ENCODE measurements at regions not wholly inside any gene's neighbourhood (a gene's known extent, or its start where the extent isn't known, plus 50 kb on each side); places are given as distances from the start of the nearest gene placed in this dataset.

GRCh38 chr6:168198302-168199180 is 119.5 kb upstream of the FRMD1 start:
- TF ChIP-seq EP300 (IDR thresholded peaks at IDR 0.05) (no peak), POLR2AphosphoS5 (IDR thresholded peaks at IDR 0.05) (no peak), CTCF (IDR thresholded peaks at IDR 0.05) (no peak), POLR2A (IDR thresholded peaks at IDR 0.05) (no peak)
- Histone ChIP-seq H3K27me3 (peaks cover 0 to 11% (median 0%) of the 10 kb centered on the region in 3 donors), H3K36me3 (no peaks in the 10 kb centered on the region), H3K9me3 (no peaks in the 10 kb centered on the region), H3K4me1 (peaks cover 0 to 15% (median 4%) of the 10 kb centered on the region in 4 donors), H3K4me3 (no peak overlapping the region), H3K27ac (no peak overlapping the region)
- intact Hi-C loops (cut with DNase I; ENCODE audit: low total_unique reads): no loop called here
- WGBS, 5 donors: 78 to 86% (median 84%) methylated on average over 9 to 21 of the region's 21 CpGs
- DNase-seq: no peak

- Histone ChIP-seq H3K4me3 (no peak overlapping the region), H3K4me1 (peaks cover 0 to 15% (median 4%) of the 10 kb centered on the region in 4 donors), H3K27ac (no peak overlapping the region), H3K9me3 (no peaks in the 10 kb centered on the region), H3K36me3 (no peaks in the 10 kb centered on the region), H3K27me3 (peaks cover 0 to 18% (median 0%) of the 10 kb centered on the region in 3 donors)
- TF ChIP-seq POLR2AphosphoS5 (IDR thresholded peaks at IDR 0.05) (no peak), POLR2A (IDR thresholded peaks at IDR 0.05) (no peak), CTCF (IDR thresholded peaks at IDR 0.05) (no peak), EP300 (IDR thresholded peaks at IDR 0.05) (no peak)
- 80 to 94% (median 91%) methylated on average over 9 to 10 of the region's 10 CpGs for WGBS, 5 donors
- intact Hi-C loops (cut with DNase I; ENCODE audit: low total_unique reads): no loop called here
- DNase-seq: no peak
Measured at GRCh38 chr6:168197636-168198301, 118.8 kb upstream of the FRMD1 start.

GRCh38 chr6:168196881-168197635 is 118.0 kb upstream of the FRMD1 start:
- peaks cover 0 to 18% (median 0%) of the 10 kb centered on the region in 3 donors for H3K27me3 ChIP-seq
- H3K27ac ChIP-seq: no peak overlapping the region
- intact Hi-C loops (cut with DNase I; ENCODE audit: low total_unique reads): no loop called here
- peak in 1 of 2 donors; percentile 24 for DNase-seq
- TF ChIP-seq POLR2A (IDR thresholded peaks at IDR 0.05) (no peak), EP300 (IDR thresholded peaks at IDR 0.05) (no peak), CTCF (IDR thresholded peaks at IDR 0.05) (no peak), POLR2AphosphoS5 (IDR thresholded peaks at IDR 0.05) (no peak)
- H3K36me3 ChIP-seq: no peaks in the 10 kb centered on the region
- H3K9me3 ChIP-seq: no peaks in the 10 kb centered on the region
- H3K4me3 ChIP-seq: no peak overlapping the region
- peaks cover 0 to 15% (median 4%) of the 10 kb centered on the region in 4 donors for H3K4me1 ChIP-seq
- WGBS, 5 donors: 76 to 85% (median 80%) methylated on average over 22 to 25 of the region's 25 CpGs

- H3K27me3 ChIP-seq: peaks cover 0 to 18% (median 0%) of the 10 kb centered on the region in 3 donors
- peaks cover 0 to 15% (median 4%) of the 10 kb centered on the region in 4 donors for H3K4me1 ChIP-seq
- intact Hi-C loops (cut with DNase I; ENCODE audit: low total_unique reads): no loop called here
- H3K9me3 ChIP-seq: no peaks in the 10 kb centered on the region
- TF ChIP-seq EP300 (IDR thresholded peaks at IDR 0.05) (no peak), POLR2AphosphoS5 (IDR thresholded peaks at IDR 0.05) (peak in 2 of 3 donors; percentile 28 to 35)
- DNase-seq: peak; percentile 70 to 77
- H3K27ac ChIP-seq: no peak overlapping the region
- no peaks in the 10 kb centered on the region for H3K36me3 ChIP-seq
- WGBS, 5 donors: 23 to 45% (median 29%) methylated on average over 14 of the region's 14 CpGs
- no peak overlapping the region for H3K4me3 ChIP-seq
Measured at GRCh38 chr6:168196385-168196860, 117.4 kb upstream of the FRMD1 start.

All from stomach (tissue), 8 donors.